ENCODE measurements at regions not wholly inside any gene's neighbourhood (a gene's known extent, or its start where the extent isn't known, plus 50 kb on each side); places are given as distances from the start of the nearest gene placed in this dataset.
"Not testable (repeated sequence)": the region's sequence is repeated elsewhere in the genome, so short reads cannot be mapped to it uniquely, and the experiment has no call there.

DNA sequence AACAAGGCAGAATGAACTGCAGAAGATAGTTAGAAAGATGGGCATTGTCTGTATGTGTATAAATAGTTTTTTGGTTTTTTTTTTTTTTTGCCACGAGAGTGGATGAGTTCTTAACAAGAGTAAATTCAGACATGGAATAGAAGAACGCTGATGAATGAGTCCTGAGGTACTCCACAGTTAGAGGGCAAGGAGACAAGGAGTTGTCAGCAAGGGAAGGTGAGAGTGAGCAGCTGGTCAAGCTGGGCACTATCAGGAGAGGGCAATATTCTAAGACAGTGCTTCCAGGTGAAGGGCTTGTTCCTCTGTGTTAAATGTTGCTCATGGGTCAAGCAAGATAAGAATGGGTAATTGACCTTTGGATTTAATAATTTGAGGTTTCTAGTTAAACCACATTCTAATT is 138.6 kb upstream of the FAM78B start:
- Histone ChIP-seq H3K27ac (no peak overlapping the region), H3K27me3 (no peaks in the 10 kb centered on the region), H3K4me1 (ENCODE audit: control insufficient read depth in 1 of 2, insufficient read depth in 1 of 2, low read depth in 1 of 2, low read length in 1 of 2) (no peaks in the 10 kb centered on the region), H3K9me3 (no peaks in the 10 kb centered on the region), H3K36me3 (no peaks in the 10 kb centered on the region), H3K4me3 (ENCODE audit: low read depth in 1 of 2, low read length in 1 of 2) (no peak overlapping the region)
- TF ChIP-seq, protein P1, sequence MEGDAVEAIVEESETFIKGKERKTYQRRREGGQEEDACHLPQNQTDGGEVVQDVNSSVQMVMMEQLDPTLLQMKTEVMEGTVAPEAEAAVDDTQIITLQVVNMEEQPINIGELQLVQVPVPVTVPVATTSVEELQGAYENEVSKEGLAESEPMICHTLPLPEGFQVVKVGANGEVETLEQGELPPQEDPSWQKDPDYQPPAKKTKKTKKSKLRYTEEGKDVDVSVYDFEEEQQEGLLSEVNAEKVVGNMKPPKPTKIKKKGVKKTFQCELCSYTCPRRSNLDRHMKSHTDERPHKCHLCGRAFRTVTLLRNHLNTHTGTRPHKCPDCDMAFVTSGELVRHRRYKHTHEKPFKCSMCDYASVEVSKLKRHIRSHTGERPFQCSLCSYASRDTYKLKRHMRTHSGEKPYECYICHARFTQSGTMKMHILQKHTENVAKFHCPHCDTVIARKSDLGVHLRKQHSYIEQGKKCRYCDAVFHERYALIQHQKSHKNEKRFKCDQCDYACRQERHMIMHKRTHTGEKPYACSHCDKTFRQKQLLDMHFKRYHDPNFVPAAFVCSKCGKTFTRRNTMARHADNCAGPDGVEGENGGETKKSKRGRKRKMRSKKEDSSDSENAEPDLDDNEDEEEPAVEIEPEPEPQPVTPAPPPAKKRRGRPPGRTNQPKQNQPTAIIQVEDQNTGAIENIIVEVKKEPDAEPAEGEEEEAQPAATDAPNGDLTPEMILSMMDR (IDR thresholded peaks at IDR 0.05) = no peak

DNA sequence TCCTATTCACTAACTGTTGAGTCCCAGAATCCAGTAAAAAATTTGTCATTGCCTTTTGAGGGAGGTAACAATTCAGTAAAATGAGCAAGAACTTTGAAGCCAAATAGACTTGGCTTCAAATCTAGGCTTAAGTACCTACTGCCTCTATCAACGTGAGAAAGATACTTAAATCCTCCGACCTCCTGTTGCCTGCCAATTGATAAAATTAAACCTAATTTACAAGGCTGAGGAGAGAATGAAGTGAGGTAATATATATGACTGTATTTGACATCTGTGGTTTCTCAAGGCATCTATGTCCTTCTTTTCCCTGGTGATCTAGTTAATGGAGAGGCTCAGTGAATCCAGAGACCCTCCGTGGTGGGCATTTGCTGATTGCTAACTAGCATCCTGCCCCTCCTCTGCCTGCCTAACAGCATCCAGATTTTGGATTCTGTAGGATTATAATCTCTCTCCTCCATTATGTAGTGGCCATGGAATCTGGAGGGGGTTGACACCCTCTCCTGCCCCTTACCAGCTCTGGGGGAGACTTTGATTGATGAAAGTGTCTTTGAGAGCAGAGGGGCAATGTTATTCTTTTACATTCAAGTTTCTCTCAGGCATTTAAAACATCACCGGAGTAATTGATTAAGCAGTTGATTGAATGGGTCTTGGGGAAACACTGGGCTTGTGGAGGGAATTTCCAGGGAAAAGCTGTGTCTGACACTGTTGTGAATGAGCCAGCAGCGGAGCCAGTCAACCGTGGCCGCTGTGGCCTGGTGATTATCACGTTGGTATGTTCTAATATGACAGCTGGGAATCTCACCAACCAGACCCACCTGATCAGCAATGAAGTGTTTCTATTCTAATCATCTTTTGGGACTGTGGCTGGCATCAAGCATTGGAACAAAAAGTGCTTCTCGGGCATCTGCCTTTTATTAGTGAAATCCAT is 140.7 kb upstream of the FAM78B start:
- no peak overlapping the region for H3K27ac ChIP-seq
- no peaks in the 10 kb centered on the region for H3K4me1 ChIP-seq (ENCODE audit: control insufficient read depth in 1 of 2, insufficient read depth in 1 of 2, low read depth in 1 of 2, low read length in 1 of 2)
- H3K27me3 ChIP-seq = no peaks in the 10 kb centered on the region
- no peaks in the 10 kb centered on the region for H3K9me3 ChIP-seq
- no peak overlapping the region for H3K4me3 ChIP-seq (ENCODE audit: low read depth in 1 of 2, low read length in 1 of 2)
- H3K36me3 ChIP-seq = no peaks in the 10 kb centered on the region
- TF ChIP-seq, protein P1 (IDR thresholded peaks at IDR 0.05) = no peak

DNA sequence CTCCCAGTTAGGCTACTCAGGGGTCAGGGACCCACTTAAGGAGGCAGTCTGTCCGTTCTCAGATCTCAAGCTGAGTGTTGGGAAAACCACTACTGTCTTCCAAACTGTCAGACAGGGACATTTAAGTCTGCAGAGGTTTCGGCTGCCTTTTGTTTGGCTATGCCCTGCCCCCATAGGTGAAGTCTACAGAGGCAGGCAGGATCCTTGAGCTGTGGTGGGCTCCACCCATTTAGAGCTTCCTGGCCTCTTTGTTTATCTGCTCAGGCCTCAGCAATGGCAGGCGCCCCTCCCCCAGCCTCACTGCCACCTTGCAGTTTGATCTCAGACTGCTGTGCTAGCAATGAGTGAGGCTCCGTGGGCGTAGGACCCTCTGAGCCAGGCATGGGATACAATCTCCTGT is 149.5 kb upstream of the FAM78B start:
- not testable (repeated sequence) for H3K27ac ChIP-seq; H3K4me3 ChIP-seq (ENCODE audit: low read depth in 1 of 2, low read length in 1 of 2); H3K36me3 ChIP-seq; H3K9me3 ChIP-seq; H3K4me1 ChIP-seq (ENCODE audit: control insufficient read depth in 1 of 2, insufficient read depth in 1 of 2, low read depth in 1 of 2, low read length in 1 of 2); H3K27me3 ChIP-seq

GRCh38 chr1:166322470-166322869 is 155.7 kb upstream of the FAM78B start:
- TF ChIP-seq, protein P1 (IDR thresholded peaks at IDR 0.05) = no peak
- H3K4me1 ChIP-seq (ENCODE audit: control insufficient read depth in 1 of 2, insufficient read depth in 1 of 2, low read depth in 1 of 2, low read length in 1 of 2) = no peaks in the 10 kb centered on the region
- no peak overlapping the region for H3K4me3 ChIP-seq (ENCODE audit: low read depth in 1 of 2, low read length in 1 of 2)
- no peaks in the 10 kb centered on the region for H3K27me3 ChIP-seq
- no peaks in the 10 kb centered on the region for H3K9me3 ChIP-seq
- no peak overlapping the region for H3K27ac ChIP-seq
- no peaks in the 10 kb centered on the region for H3K36me3 ChIP-seq

GRCh38 chr1:166327886-166328285 is 161.1 kb upstream of the FAM78B start:
- Histone ChIP-seq H3K27ac (no peak overlapping the region), H3K36me3 (no peaks in the 10 kb centered on the region), H3K4me3 (ENCODE audit: low read depth in 1 of 2, low read length in 1 of 2) (no peak overlapping the region), H3K27me3 (no peaks in the 10 kb centered on the region), H3K9me3 (no peaks in the 10 kb centered on the region), H3K4me1 (ENCODE audit: control insufficient read depth in 1 of 2, insufficient read depth in 1 of 2, low read depth in 1 of 2, low read length in 1 of 2) (no peaks in the 10 kb centered on the region)
- TF ChIP-seq, protein P1 (IDR thresholded peaks at IDR 0.05) = no peak

DNA sequence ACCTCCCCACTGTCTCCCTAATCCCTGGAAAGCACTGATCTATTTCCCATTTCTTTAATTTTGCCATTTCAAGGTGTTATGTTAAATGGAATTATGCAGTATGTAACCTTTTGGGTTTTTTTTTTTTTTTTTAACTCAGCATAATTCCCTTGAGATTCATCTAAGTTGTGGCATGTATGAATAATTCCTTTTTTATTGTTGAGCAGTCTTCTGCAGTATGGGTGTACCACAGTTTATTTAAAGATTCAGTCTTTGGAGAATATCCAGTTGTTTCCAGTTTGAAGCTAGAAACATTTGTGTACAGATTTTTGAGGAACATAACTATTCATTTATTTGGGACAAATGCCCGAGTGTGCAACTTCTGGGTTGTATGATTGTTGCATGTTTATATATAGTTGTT is 162.2 kb upstream of the FAM78B start:
- H3K4me1 ChIP-seq (ENCODE audit: control insufficient read depth in 1 of 2, insufficient read depth in 1 of 2, low read depth in 1 of 2, low read length in 1 of 2) = no peaks in the 10 kb centered on the region
- H3K36me3 ChIP-seq = no peaks in the 10 kb centered on the region
- H3K27ac ChIP-seq = no peak overlapping the region
- H3K9me3 ChIP-seq = no peaks in the 10 kb centered on the region
- TF ChIP-seq, protein P1 (IDR thresholded peaks at IDR 0.05) = no peak
- H3K27me3 ChIP-seq = no peaks in the 10 kb centered on the region
- no peak overlapping the region for H3K4me3 ChIP-seq (ENCODE audit: low read depth in 1 of 2, low read length in 1 of 2)

All from neutrophil (primary cell).